A673 (cell line): ENCODE measurements at regions not wholly inside any gene's neighbourhood (a gene's known extent, or its start where the extent isn't known, plus 50 kb on each side); places are given as distances from the start of the nearest gene placed in this dataset.

Experiments
- BruUV-seq: library from RNA; stranded (reverse); fragments of 400-500 nt; replicated peaks from 2 replicates; lab custom pipeline; 2021; lab: Mats Ljungman, UMichigan
- CTCF ChIA-PET: fragments of 300-600 bp; sonication (Branson Sonifier 250); formaldehyde crosslinking; loops from one replicate; lab custom pipeline; 2022; ENCODE audit warnings: antibody characterized with exemption; lab: Charles Lee
- POLR2A ChIA-PET: fragments of 300-600 bp; sonication (Branson Sonifier 250); formaldehyde crosslinking; loops from one replicate; lab custom pipeline; 2022; ENCODE audit warnings: antibody characterized with exemption; ENCODE audit not compliant: low non-redundant PET; lab: Charles Lee
- DNase-seq: peaks from one replicate; pipeline ENCODE4 v3.0.0-alpha.2; 2015; ENCODE audit warnings: low spot score
- H3K27ac ChIP-seq: fragments of 200-600 bp; sonication (generic); 2 replicates; pipeline ENCODE4 v1.5.1; 2016; ENCODE audit warnings: mixed run types, low read depth, mild to moderate bottlenecking, mixed read lengths, antibody characterized with exemption, low read length; ENCODE audit not compliant: poor library complexity, severe bottlenecking
- H3K27me3 ChIP-seq: fragments of 200-600 bp; sonication (generic); replicated peaks from 2 replicates; pipeline ENCODE4 v1.6.1; 2017; ENCODE audit warnings: mixed run types, low read depth, mild to moderate bottlenecking, mixed read lengths, antibody characterized with exemption, low read length; ENCODE audit not compliant: insufficient read depth, poor library complexity
- H3K36me3 ChIP-seq: fragments of 200-600 bp; sonication (generic); 2 replicates; pipeline ENCODE4 v1.6.1; 2016; ENCODE audit warnings: mixed run types, mild to moderate bottlenecking, mixed read lengths, antibody characterized with exemption, low read length; ENCODE audit not compliant: insufficient read depth, poor library complexity, severe bottlenecking
- H3K4me1 ChIP-seq: fragments of 200-600 bp; sonication (generic); 2 replicates; pipeline ENCODE4 v1.6.1; 2017; ENCODE audit warnings: mixed run types, mild to moderate bottlenecking, mixed read lengths, antibody characterized with exemption, low read length; ENCODE audit not compliant: insufficient read depth, poor library complexity, severe bottlenecking
- H3K4me3 ChIP-seq: fragments of 200-600 bp; sonication (generic); 2 replicates; pipeline ENCODE4 v1.5.1; 2016; ENCODE audit warnings: low read depth, mixed run types, mild to moderate bottlenecking, mixed read lengths, low read length; ENCODE audit not compliant: poor library complexity, severe bottlenecking
- H3K9me3 ChIP-seq: fragments of 200-600 bp; sonication (generic); 2 replicates; pipeline ENCODE4 v1.6.1; 2016; ENCODE audit warnings: mixed run types, low read depth, mild to moderate bottlenecking, mixed read lengths, antibody characterized with exemption, low read length; ENCODE audit not compliant: poor library complexity, severe bottlenecking
- CTCF ChIP-seq: fragments of 300-800, 200-600 bp; sonication (generic); conservative IDR thresholded peaks from 2 replicates; pipeline ENCODE4 v1.5.1; 2017; ENCODE audit warnings: low read depth, mild to moderate bottlenecking, antibody characterized with exemption, low read length, moderate library complexity, mixed read lengths
- EZH2 ChIP-seq: fragments of 200-600 bp; sonication (generic); IDR thresholded peaks from 2 replicates; pipeline ENCODE4 v1.6.1; 2017; ENCODE audit warnings: borderline replicate concordance, low read depth, mild to moderate bottlenecking, mixed read lengths, antibody characterized with exemption, low read length; ENCODE audit not compliant: poor library complexity, severe bottlenecking
- intact Hi-C: fragments of 100-400 bp; cut with micrococcal nuclease; formaldehyde crosslinking; loops from one replicate; pipeline ENCODE4 v1.10.0; 2022; ENCODE audit not compliant: unreplicated experiment

- ChIA-PET POLR2A (no interaction called here), CTCF (no interaction called here)
- Histone ChIP-seq H3K4me1 (no peaks in the 10 kb centered on the region), H3K27ac (no peak overlapping the region), H3K4me3 (no peak overlapping the region), H3K27me3 (no peaks in the 10 kb centered on the region), H3K9me3 (no peaks in the 10 kb centered on the region), H3K36me3 (no peaks in the 10 kb centered on the region)
- no TSS peak for BruUV-seq
- intact Hi-C loops: no loop called here
- DNase-seq: no peak
- TF ChIP-seq EZH2 (no peak), CTCF (no peak)
These were observed 934.2 kb downstream of the CDH9 start for GRCh38 chr5:26104175-26104574.

GRCh38 chr5:26060212-26060611 is 978.2 kb downstream of the CDH9 start:
- DNase-seq: no peak
- intact Hi-C loops: no loop called here
- ChIA-PET POLR2A (no interaction called here), CTCF (no interaction called here)
- H3K27me3 ChIP-seq: no peaks in the 10 kb centered on the region
- H3K4me3 ChIP-seq: no peak overlapping the region
- H3K36me3 ChIP-seq: no peaks in the 10 kb centered on the region
- TF ChIP-seq EZH2: no peak
- TF ChIP-seq CTCF: no peak
- no TSS peak for BruUV-seq
- H3K9me3 ChIP-seq: no peaks in the 10 kb centered on the region
- no peak overlapping the region for H3K27ac ChIP-seq
- no peaks in the 10 kb centered on the region for H3K4me1 ChIP-seq

- no peak for DNase-seq
- Histone ChIP-seq H3K9me3 (no peaks in the 10 kb centered on the region), H3K27me3 (no peaks in the 10 kb centered on the region), H3K27ac (no peak overlapping the region), H3K36me3 (no peaks in the 10 kb centered on the region), H3K4me3 (no peak overlapping the region), H3K4me1 (no peaks in the 10 kb centered on the region)
- CTCF ChIA-PET: no interaction called here
- BruUV-seq: no TSS peak
- no peak for TF ChIP-seq EZH2
- TF ChIP-seq CTCF: no peak
- intact Hi-C loops: no loop called here
- POLR2A ChIA-PET: no interaction called here
These were observed 983.8 kb downstream of the CDH9 start for GRCh38 chr5:26054594-26054993.
